Loucy (cell line): ENCODE measurements at regions not wholly inside any gene's neighbourhood (a gene's known extent, or its start where the extent isn't known, plus 50 kb on each side); places are given as distances from the start of the nearest gene placed in this dataset.

Experiments
- H2AFZ ChIP-seq: fragments of 200-600 bp; sonication (generic); 2 replicates; pipeline ENCODE4 v1.6.0; 2016; ENCODE audit warnings: antibody characterized with exemption, mild to moderate bottlenecking, low read length, moderate library complexity
- H3F3A ChIP-seq: fragments of 200-600 bp; 2 replicates; pipeline ENCODE4 v1.6.0; 2016; ENCODE audit warnings: antibody characterized with exemption, low read depth, mild to moderate bottlenecking
- H3K27me3 ChIP-seq: fragments of 200-600 bp; sonication (generic); 2 replicates; pipeline ENCODE4 v1.6.1; 2014; ENCODE audit warnings: low read length, mild to moderate bottlenecking; ENCODE audit not compliant: insufficient read depth, poor library complexity, severe bottlenecking
- H3K36me3 ChIP-seq: fragments of 200-600 bp; sonication (generic); 2 replicates; pipeline ENCODE4 v1.6.1; 2016; ENCODE audit warnings: low read length; ENCODE audit not compliant: insufficient read depth
- H3K4me1 ChIP-seq: fragments of 200-600 bp; sonication (generic); 2 replicates; pipeline ENCODE4 v1.5.1; 2014; ENCODE audit warnings: low read length, mild to moderate bottlenecking; ENCODE audit not compliant: insufficient read depth, poor library complexity, severe bottlenecking
- H3K4me2 ChIP-seq: fragments of 200-600 bp; sonication (generic); 2 replicates; pipeline ENCODE4 v1.6.0; 2014; ENCODE audit warnings: antibody characterized with exemption, low read length, low read depth, mild to moderate bottlenecking; ENCODE audit not compliant: poor library complexity, severe bottlenecking
- H3K4me3 ChIP-seq: fragments of 200-600 bp; sonication (generic); 2 replicates; pipeline ENCODE4 v1.5.1; 2014; ENCODE audit warnings: low read length, mild to moderate bottlenecking, mixed read lengths; ENCODE audit not compliant: poor library complexity, severe bottlenecking
- H3K79me2 ChIP-seq: fragments of 200-600 bp; sonication (generic); 2 replicates; pipeline ENCODE4 v1.6.1; 2014; ENCODE audit warnings: low read length; ENCODE audit not compliant: insufficient read depth
- H3K9ac ChIP-seq: fragments of 200-600 bp; sonication (generic); 2 replicates; pipeline ENCODE4 v1.6.0; 2014; ENCODE audit warnings: mild to moderate bottlenecking, low read depth, low read length, moderate library complexity; ENCODE audit not compliant: poor library complexity, severe bottlenecking
- H3K9me2 ChIP-seq: fragments of 200-600 bp; sonication (generic); replicated peaks from 2 replicates; pipeline ENCODE4 v1.6.1; 2016; ENCODE audit warnings: low read depth, low read length, mixed read lengths
- H3K9me3 ChIP-seq: fragments of 200-600 bp; sonication (generic); 2 replicates; pipeline ENCODE4 v1.6.1; 2014; ENCODE audit warnings: mild to moderate bottlenecking, antibody characterized with exemption, low read length, low read depth; ENCODE audit not compliant: insufficient read depth
- H4K20me1 ChIP-seq: fragments of 200-600 bp; sonication (generic); 2 replicates; pipeline ENCODE4 v1.6.0; 2014; ENCODE audit warnings: antibody characterized with exemption, low read length, mild to moderate bottlenecking; ENCODE audit not compliant: insufficient read depth, poor library complexity, severe bottlenecking
- CTCF ChIP-seq: fragments of 200-600 bp; sonication (generic); conservative IDR thresholded peaks from 2 replicates; pipeline ENCODE4 v1.5.1; 2014; ENCODE audit warnings: mild to moderate bottlenecking, antibody characterized with exemption, low read length
- EZH2phosphoT487 ChIP-seq: fragments of 200-600 bp; IDR thresholded peaks from 2 replicates; pipeline ENCODE4 v1.6.1; 2018; ENCODE audit warnings: antibody characterized with exemption, mild to moderate bottlenecking, moderate library complexity, borderline replicate concordance

GRCh38 chr6:156660389-156660788, 116.8 kb upstream of the ARID1B start:
- Histone ChIP-seq H3K4me1 (peaks cover 3% of the 10 kb centered on the region), H3K9me3 (no peaks in the 10 kb centered on the region), H4K20me1 (no peaks in the 10 kb centered on the region), H3K4me2 (no peak overlapping the region), H3K36me3 (no peaks in the 10 kb centered on the region), H3K79me2 (no peaks in the 10 kb centered on the region), H3K9ac (no peak overlapping the region), H2AFZ (no peak overlapping the region), H3K9me2 (no peaks in the 10 kb centered on the region), H3K27me3 (no peaks in the 10 kb centered on the region), H3K4me3 (no peak overlapping the region), H3F3A (no peaks in the 10 kb centered on the region)
- TF ChIP-seq EZH2phosphoT487 (no peak), CTCF (no peak)

GRCh38 chr6:156659822-156660198, 117.4 kb upstream of the ARID1B start:
- no peak for TF ChIP-seq EZH2phosphoT487
- no peak for TF ChIP-seq CTCF
- Histone ChIP-seq H3K9ac (no peak overlapping the region), H3K36me3 (no peaks in the 10 kb centered on the region), H3K79me2 (no peaks in the 10 kb centered on the region), H3K4me2 (no peak overlapping the region), H2AFZ (no peak overlapping the region), H3K4me1 (peaks cover 3% of the 10 kb centered on the region), H3K4me3 (no peak overlapping the region), H4K20me1 (no peaks in the 10 kb centered on the region), H3K9me2 (no peaks in the 10 kb centered on the region), H3K9me3 (no peaks in the 10 kb centered on the region), H3K27me3 (no peaks in the 10 kb centered on the region), H3F3A (no peaks in the 10 kb centered on the region)

GRCh38 chr6:156658966-156659821, 118.0 kb upstream of the ARID1B start:
- peak; percentile 18; the same call in 1 of the 2 replicates for TF ChIP-seq CTCF
- TF ChIP-seq EZH2phosphoT487 = no peak

More at GRCh38 chr6:156658966-156659821, 118.0 kb upstream of the ARID1B start:
- Histone ChIP-seq H3K4me3 (no peak overlapping the region), H3K79me2 (no peaks in the 10 kb centered on the region), H3K9ac (no peak overlapping the region), H4K20me1 (no peaks in the 10 kb centered on the region), H3K9me3 (no peaks in the 10 kb centered on the region), H3K36me3 (no peaks in the 10 kb centered on the region), H3K4me1 (peaks cover 3% of the 10 kb centered on the region), H2AFZ (no peak overlapping the region), H3F3A (no peaks in the 10 kb centered on the region), H3K9me2 (no peaks in the 10 kb centered on the region), H3K4me2 (no peak overlapping the region), H3K27me3 (no peaks in the 10 kb centered on the region)
